ENCODE measurements at regions not wholly inside any gene's neighbourhood (a gene's known extent, or its start where the extent isn't known, plus 50 kb on each side); places are given as distances from the start of the nearest gene placed in this dataset.

DNA sequence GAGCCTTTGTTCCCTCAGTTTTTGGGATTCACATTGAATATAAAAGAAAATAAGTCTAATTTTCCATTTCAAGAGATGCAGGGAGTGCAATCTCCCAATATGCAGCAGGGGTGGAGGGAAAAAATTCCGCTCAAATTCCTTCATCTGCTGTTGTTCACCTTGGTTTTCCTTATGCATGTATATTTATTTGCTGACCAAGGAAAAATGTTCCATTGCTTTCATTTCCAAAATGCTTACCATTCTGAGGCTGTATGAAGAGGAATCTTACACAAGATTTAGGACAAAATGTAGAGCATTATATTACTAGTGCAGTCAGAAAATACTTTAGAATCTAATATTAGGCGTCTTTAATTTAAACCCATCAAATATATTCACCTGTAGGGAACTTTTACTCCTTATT, 863.9 kb downstream of the EPHA3 start:
- DNase-seq = no peak
- Histone ChIP-seq H3K27me3 (ENCODE audit: low read depth) (no peaks in the 10 kb centered on the region), H3K36me3 (no peaks in the 10 kb centered on the region), H3K4me3 (no peak overlapping the region), H3K27ac (replicated peaks) (no peak overlapping the region), H3K4me1 (no peaks in the 10 kb centered on the region), H3K9me3 (replicated peaks) (peaks cover 10% of the 10 kb centered on the region)
- TF ChIP-seq CTCF (IDR thresholded peaks at IDR 0.05; ENCODE audit: borderline replicate concordance) = no peak
- intact Hi-C loops (cut with micrococcal nuclease) = no loop called here

DNA sequence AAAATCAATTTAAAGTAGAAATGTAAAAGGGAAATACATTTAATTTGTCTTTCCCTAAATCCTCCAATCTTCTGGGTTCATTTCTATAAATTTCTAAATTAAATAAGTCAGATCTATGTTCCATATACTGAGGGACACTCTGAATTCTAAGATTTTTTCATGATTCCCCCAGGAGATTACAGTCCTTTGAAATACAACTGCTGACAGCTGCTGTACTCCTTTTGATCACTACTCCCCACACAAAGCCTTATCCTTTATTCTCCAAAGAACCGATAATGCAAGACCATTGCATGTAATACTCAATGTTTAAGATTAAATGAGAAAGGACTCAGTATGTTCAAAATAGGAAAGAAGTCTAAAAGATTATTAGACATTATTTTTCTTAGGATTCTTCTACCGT, 865.7 kb downstream of the EPHA3 start:
- Histone ChIP-seq H3K4me1 (no peaks in the 10 kb centered on the region), H3K27ac (replicated peaks) (no peak overlapping the region), H3K4me3 (no peak overlapping the region), H3K27me3 (ENCODE audit: low read depth) (no peaks in the 10 kb centered on the region), H3K36me3 (no peaks in the 10 kb centered on the region), H3K9me3 (replicated peaks) (peaks cover 3% of the 10 kb centered on the region)
- TF ChIP-seq CTCF (IDR thresholded peaks at IDR 0.05; ENCODE audit: borderline replicate concordance) = no peak
- no peak for DNase-seq
- intact Hi-C loops (cut with micrococcal nuclease) = no loop called here

DNA sequence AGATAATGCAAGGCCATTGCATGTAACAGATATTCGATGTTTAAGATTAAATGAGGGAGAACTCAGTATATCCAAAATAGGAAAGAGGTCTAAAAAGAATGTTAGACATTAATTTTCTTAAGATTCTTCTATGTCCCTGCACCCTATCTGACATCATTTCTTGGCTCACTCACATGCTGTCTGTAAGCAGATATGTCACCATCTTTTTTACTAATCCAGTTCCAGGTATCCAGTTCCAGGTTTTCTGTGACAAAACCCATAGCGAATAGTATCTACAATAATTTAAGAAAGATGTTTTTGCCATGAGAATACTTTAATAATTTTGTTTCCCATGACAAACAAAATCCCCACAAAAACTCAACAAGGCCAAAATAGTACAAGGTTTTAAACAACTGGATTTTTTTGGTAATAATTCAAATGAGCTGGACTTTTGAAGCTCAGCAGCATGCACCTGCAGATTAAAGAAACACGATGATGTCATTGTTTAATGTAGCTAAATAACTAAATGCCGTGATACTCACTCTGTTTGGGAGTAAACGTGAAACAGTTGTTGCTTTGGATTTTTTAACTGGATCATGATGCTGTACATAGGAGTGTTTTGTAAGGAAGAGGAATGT, 867.6 kb downstream of the EPHA3 start:
- Histone ChIP-seq H3K4me1 (no peaks in the 10 kb centered on the region), H3K4me3 (no peak overlapping the region), H3K27me3 (ENCODE audit: low read depth) (no peaks in the 10 kb centered on the region), H3K36me3 (no peaks in the 10 kb centered on the region), H3K27ac (replicated peaks) (no peak overlapping the region), H3K9me3 (replicated peaks) (no peaks in the 10 kb centered on the region)
- no peak for DNase-seq
- intact Hi-C loops (cut with micrococcal nuclease) = no loop called here
- no peak for TF ChIP-seq CTCF (IDR thresholded peaks at IDR 0.05; ENCODE audit: borderline replicate concordance)

- no peak for DNase-seq
- intact Hi-C loops (cut with micrococcal nuclease) = no loop called here
- no peaks in the 10 kb centered on the region for H3K36me3 ChIP-seq
- TF ChIP-seq CTCF (IDR thresholded peaks at IDR 0.05; ENCODE audit: borderline replicate concordance) = no peak
- H3K27ac ChIP-seq (replicated peaks) = no peak overlapping the region
- no peak overlapping the region for H3K4me3 ChIP-seq
- H3K4me1 ChIP-seq = no peaks in the 10 kb centered on the region
- peaks cover 35% of the 10 kb centered on the region for H3K9me3 ChIP-seq (replicated peaks)
- H3K27me3 ChIP-seq (ENCODE audit: low read depth) = no peaks in the 10 kb centered on the region
Measured at GRCh38 chr3:89983449-89983848, 876.0 kb downstream of the EPHA3 start.

DNA sequence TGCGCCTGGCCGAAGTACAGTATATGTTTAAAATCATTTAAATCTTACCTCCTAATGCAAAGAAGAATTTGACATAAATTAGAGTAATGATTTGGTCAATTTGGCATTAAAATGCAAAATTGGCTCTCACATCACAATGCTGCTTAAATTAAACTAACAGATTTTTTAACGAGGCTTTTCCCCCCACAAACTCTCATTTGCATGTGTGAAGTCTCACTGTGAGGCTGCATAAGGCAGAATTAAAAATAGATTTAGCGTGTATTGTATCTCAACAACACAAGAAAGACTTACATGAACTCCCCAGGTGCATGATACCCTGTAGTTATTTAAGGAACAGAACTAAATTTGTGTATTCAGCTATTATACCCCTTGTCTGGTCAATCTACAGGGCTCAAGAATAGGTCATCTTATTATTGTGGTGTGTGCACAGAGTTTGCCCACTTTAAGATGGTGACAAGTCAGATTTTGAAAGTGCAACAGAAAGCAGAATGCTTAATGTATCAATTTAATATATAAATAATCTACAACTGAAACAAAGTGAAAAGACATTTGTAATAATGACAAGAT, 897.9 kb downstream of the EPHA3 start:
- Histone ChIP-seq H3K4me3 (no peak overlapping the region), H3K9me3 (replicated peaks) (no peaks in the 10 kb centered on the region), H3K4me1 (peaks cover 7% of the 10 kb centered on the region), H3K27ac (replicated peaks) (no peak overlapping the region), H3K27me3 (ENCODE audit: low read depth) (no peaks in the 10 kb centered on the region), H3K36me3 (no peaks in the 10 kb centered on the region)
- intact Hi-C loops (cut with micrococcal nuclease) = no loop called here
- no peak for DNase-seq
- no peak for TF ChIP-seq CTCF (IDR thresholded peaks at IDR 0.05; ENCODE audit: borderline replicate concordance)

Data from left ventricle myocardium inferior (tissue), 1 donor.